WTC11 (cell line): ENCODE measurements at regions not wholly inside any gene's neighbourhood (a gene's known extent, or its start where the extent isn't known, plus 50 kb on each side); places are given as distances from the start of the nearest gene placed in this dataset.

Experiments used
- ATAC-seq: fragments of 200-7000 bp; cut with Tn5 transposase; 2 replicates; pipeline ENCODE4 v1.10.0; 2021; ENCODE audit warnings: mild to moderate bottlenecking, moderate library complexity
- CTCF ChIA-PET: fragments of 300-600 bp; sonication (Branson Sonifier 250); formaldehyde crosslinking; loops from one replicate; lab custom pipeline; 2021; ENCODE audit warnings: antibody characterized with exemption; lab: Charles Lee
- POLR2A ChIA-PET: fragments of 350-600 bp; sonication (Branson Sonifier 250); formaldehyde crosslinking; loops from one replicate; lab custom pipeline; 2021; ENCODE audit warnings: antibody characterized with exemption; lab: Charles Lee
- DNase-seq: peaks from one replicate; pipeline ENCODE4 v3.0.0; 2021; ENCODE audit warnings: low spot score
- H3K27ac Mint-ChIP-seq: 2 replicates; pipeline ENCODE4 v1.8.0; 2021; ENCODE audit warnings: mixed read lengths
- H3K27me3 Mint-ChIP-seq: 2 replicates; pipeline ENCODE4 v1.8.0; 2021; ENCODE audit warnings: low read depth, mild to moderate bottlenecking, moderate library complexity, mixed read lengths
- H3K36me3 Mint-ChIP-seq: 2 replicates; pipeline ENCODE4 v1.8.0; 2021; ENCODE audit warnings: mixed read lengths
- H3K4me1 Mint-ChIP-seq: 2 replicates; pipeline ENCODE4 v1.8.0; 2022; ENCODE audit warnings: mixed read lengths
- H3K4me3 Mint-ChIP-seq: 2 replicates; pipeline ENCODE4 v1.8.0; 2021; ENCODE audit warnings: mild to moderate bottlenecking, moderate library complexity, mixed read lengths
- H3K9me3 Mint-ChIP-seq: 2 replicates; pipeline ENCODE4 v1.8.0; 2021; ENCODE audit warnings: mixed read lengths
- CBFB ChIP-seq: sonication (generic); formaldehyde crosslinking; IDR thresholded peaks from 2 replicates; pipeline ENCODE4 v1.8.1; 2022; ENCODE audit warnings: mild to moderate bottlenecking, low read depth, missing genetic modification reagents
- FOXK1 ChIP-seq: sonication (generic); formaldehyde crosslinking; IDR thresholded peaks from 2 replicates; pipeline ENCODE4 v1.8.0; 2022; ENCODE audit warnings: mild to moderate bottlenecking, moderate library complexity, missing genetic modification reagents
- GRHL2 ChIP-seq: fragments of 250-450 bp; sonication (Bioruptor Pico); IDR thresholded peaks from 2 replicates; pipeline ENCODE4 v1.8.0; 2022; ENCODE audit warnings: mild to moderate bottlenecking, moderate library complexity; ENCODE audit not compliant: insufficient replicate concordance, severe bottlenecking
- GTF2I ChIP-seq: fragments of 250-450 bp; sonication (Bioruptor Pico); conservative IDR thresholded peaks from 2 replicates; pipeline ENCODE4 v1.4.0; 2021; ENCODE audit warnings: mild to moderate bottlenecking
- IRF2 ChIP-seq: sonication (generic); formaldehyde crosslinking; IDR thresholded peaks from 2 replicates; pipeline ENCODE4 v1.8.0; 2022; ENCODE audit warnings: low read depth, missing genetic modification reagents, borderline replicate concordance
- KAT7 ChIP-seq: sonication (generic); formaldehyde crosslinking; IDR thresholded peaks from 2 replicates; pipeline ENCODE4 v1.8.1; 2023; ENCODE audit warnings: missing genetic modification reagents, mild to moderate bottlenecking, borderline replicate concordance
- NFATC4 ChIP-seq: fragments of 250-450 bp; sonication (Bioruptor Pico); IDR thresholded peaks from 2 replicates; pipeline ENCODE4 v1.9.0; 2021; ENCODE audit warnings: mild to moderate bottlenecking
- NFYB ChIP-seq: sonication (generic); formaldehyde crosslinking; conservative IDR thresholded peaks from 2 replicates; pipeline ENCODE4 v1.8.0; 2022; ENCODE audit warnings: low read depth, missing genetic modification reagents
- NR2C2 ChIP-seq: sonication (generic); formaldehyde crosslinking; IDR thresholded peaks from 2 replicates; pipeline ENCODE4 v1.8.0; 2022; ENCODE audit warnings: mild to moderate bottlenecking, missing genetic modification reagents
- OVOL2 ChIP-seq: fragments of 250-450 bp; sonication (Bioruptor Pico); IDR thresholded peaks from 2 replicates; pipeline ENCODE4 v1.9.0; 2021; ENCODE audit warnings: mild to moderate bottlenecking, borderline replicate concordance
- ZNF219 ChIP-seq: sonication (generic); formaldehyde crosslinking; IDR thresholded peaks from 2 replicates; pipeline ENCODE4 v1.8.0; 2023; ENCODE audit warnings: missing genetic modification reagents, mild to moderate bottlenecking, borderline replicate concordance
- ZNF263 ChIP-seq: sonication (generic); formaldehyde crosslinking; IDR thresholded peaks from 2 replicates; pipeline ENCODE4 v1.8.1; 2022; ENCODE audit warnings: low read depth, mild to moderate bottlenecking, moderate library complexity, missing genetic modification reagents
- ZNF317 ChIP-seq: sonication (generic); formaldehyde crosslinking; IDR thresholded peaks from 2 replicates; pipeline ENCODE4 v1.8.1; 2023; ENCODE audit warnings: low read depth, mild to moderate bottlenecking, moderate library complexity, missing genetic modification reagents, borderline replicate concordance
- ZNF671 ChIP-seq: fragments of 250-450 bp; sonication (Bioruptor Pico); IDR thresholded peaks from 2 replicates; pipeline ENCODE4 v1.8.0; 2021; ENCODE audit warnings: mild to moderate bottlenecking
- TF ChIP-seq, protein P1 (sequence below): sonication (generic); formaldehyde crosslinking; IDR thresholded peaks from 2 replicates; pipeline ENCODE4 v1.8.0; 2022; ENCODE audit warnings: mild to moderate bottlenecking, missing genetic modification reagents
- TF ChIP-seq, protein P2 (sequence below): sonication (generic); formaldehyde crosslinking; IDR thresholded peaks from 2 replicates; pipeline ENCODE4 v1.8.1; 2022; ENCODE audit warnings: mild to moderate bottlenecking, missing genetic modification reagents, moderate library complexity, borderline replicate concordance
- TF ChIP-seq, protein P3 (sequence below): fragments of 250-450 bp; sonication (Bioruptor Pico); IDR thresholded peaks from 2 replicates; pipeline ENCODE4 v1.8.0; 2021; ENCODE audit warnings: mild to moderate bottlenecking
- TF ChIP-seq, protein P4 (sequence below): sonication (generic); formaldehyde crosslinking; IDR thresholded peaks from 2 replicates; pipeline ENCODE4 v1.8.0; 2022; ENCODE audit warnings: mild to moderate bottlenecking, missing genetic modification reagents
- TF ChIP-seq, protein P5 (sequence below): fragments of 250-450 bp; sonication (Bioruptor Pico); IDR thresholded peaks from 2 replicates; pipeline ENCODE4 v1.9.0; 2021; ENCODE audit warnings: mild to moderate bottlenecking
- TF ChIP-seq, protein P6 (sequence below): sonication (generic); formaldehyde crosslinking; IDR thresholded peaks from 2 replicates; pipeline ENCODE4 v1.8.1; 2023; ENCODE audit warnings: mild to moderate bottlenecking, missing genetic modification reagents, moderate library complexity
- TF ChIP-seq, protein P7 (sequence below): sonication (generic); formaldehyde crosslinking; IDR thresholded peaks from 2 replicates; pipeline ENCODE4 v1.8.0; 2023; ENCODE audit warnings: missing genetic modification reagents
- TF ChIP-seq, protein P8 (sequence below): sonication (generic); formaldehyde crosslinking; IDR thresholded peaks from 2 replicates; pipeline ENCODE4 v1.8.1; 2023; ENCODE audit warnings: mild to moderate bottlenecking, missing genetic modification reagents, borderline replicate concordance

DNA sequence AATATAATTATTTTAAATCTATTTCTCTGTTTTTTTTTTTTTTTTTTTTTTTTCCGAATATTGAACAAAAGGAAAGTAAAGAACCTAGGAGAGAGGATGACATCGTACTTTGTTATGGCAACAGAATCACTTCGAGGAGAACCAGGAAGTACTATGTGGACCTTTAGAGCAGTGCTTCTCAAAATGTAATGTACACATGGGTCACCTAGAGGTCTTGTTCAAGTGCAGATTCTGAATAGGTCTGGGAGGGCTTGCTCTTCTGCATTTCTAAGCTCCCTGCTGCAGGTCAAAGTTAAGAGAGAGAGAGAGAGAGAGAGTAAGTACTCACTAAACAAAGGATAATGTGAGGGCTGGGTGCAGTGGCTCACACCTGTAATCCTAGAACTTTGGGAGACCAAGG, 419.5 kb upstream of the TENM4 start:
- ChIA-PET CTCF (no interaction called here), POLR2A (no interaction called here)
- TF ChIP-seq FOXK1 (CRISPR knock-in tag): no peak
- TF ChIP-seq, protein P1, sequence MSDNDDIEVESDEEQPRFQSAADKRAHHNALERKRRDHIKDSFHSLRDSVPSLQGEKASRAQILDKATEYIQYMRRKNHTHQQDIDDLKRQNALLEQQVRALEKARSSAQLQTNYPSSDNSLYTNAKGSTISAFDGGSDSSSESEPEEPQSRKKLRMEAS: no peak
- TF ChIP-seq, protein P2, sequence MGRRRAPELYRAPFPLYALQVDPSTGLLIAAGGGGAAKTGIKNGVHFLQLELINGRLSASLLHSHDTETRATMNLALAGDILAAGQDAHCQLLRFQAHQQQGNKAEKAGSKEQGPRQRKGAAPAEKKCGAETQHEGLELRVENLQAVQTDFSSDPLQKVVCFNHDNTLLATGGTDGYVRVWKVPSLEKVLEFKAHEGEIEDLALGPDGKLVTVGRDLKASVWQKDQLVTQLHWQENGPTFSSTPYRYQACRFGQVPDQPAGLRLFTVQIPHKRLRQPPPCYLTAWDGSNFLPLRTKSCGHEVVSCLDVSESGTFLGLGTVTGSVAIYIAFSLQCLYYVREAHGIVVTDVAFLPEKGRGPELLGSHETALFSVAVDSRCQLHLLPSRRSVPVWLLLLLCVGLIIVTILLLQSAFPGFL (CRISPR knock-in tag): no peak
- no peak for TF ChIP-seq IRF2 (CRISPR knock-in tag)
- TF ChIP-seq CBFB (CRISPR knock-in tag): no peak
- no peak for TF ChIP-seq NR2C2
- TF ChIP-seq ZNF671 (CRISPR knock-in tag): no peak
- ATAC-seq (peak; percentile 46; the same call in 1 of the 2 replicates), DNase-seq (no peak)
- no peaks in the 10 kb centered on the region for H3K36me3 Mint-ChIP-seq
- peaks cover 10% of the 10 kb centered on the region for H3K4me1 Mint-ChIP-seq
- H3K27me3 Mint-ChIP-seq: peaks cover 66% of the 10 kb centered on the region
- no peaks in the 10 kb centered on the region for H3K9me3 Mint-ChIP-seq
- H3K4me3 Mint-ChIP-seq: no peak overlapping the region
- H3K27ac Mint-ChIP-seq: no peak overlapping the region

DNA sequence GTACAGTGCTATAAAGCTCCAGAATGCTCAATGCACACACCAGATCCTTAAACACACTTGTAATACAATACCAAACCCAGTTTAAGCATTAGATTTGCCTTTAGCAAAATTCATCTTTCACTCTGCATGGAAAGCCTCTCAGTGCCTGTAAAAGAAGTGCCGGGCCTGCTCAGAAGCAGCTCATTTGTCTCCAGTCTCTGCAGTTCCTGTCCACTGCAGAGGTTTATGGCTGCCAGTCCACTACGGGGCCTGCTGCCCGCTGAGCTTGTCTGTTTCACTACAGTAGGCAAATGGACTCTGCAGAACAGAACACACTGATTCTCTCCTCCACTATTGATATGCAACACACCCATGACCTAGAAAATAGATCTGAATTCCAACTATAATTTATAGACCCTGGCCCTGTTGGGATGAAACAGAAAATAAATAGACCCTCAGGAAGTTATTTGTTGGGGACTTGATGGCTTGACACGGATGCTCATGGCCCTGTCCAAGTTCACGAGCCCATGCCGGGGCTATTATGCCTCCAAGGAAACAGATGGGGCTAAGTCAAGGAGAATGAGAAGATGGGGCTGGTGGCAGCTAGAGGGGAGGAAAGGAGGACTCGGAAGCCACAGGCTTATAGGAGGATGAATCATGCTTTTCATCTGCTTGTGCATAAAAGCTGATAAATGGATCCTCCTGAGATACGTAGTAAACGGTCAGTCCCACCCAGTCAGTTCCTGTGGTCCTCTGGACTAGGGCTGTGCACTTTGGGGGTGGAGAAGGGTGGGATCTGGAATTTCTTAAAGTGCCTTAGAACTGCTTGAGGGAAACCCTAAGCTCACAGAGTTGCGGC, 416.8 kb upstream of the TENM4 start:
- POLR2A ChIA-PET: interaction anchor here (0.5 kb wide), 1 partner anchor 25 kb away, joined by 3 read pairs; no protein-coding TSS in a partner anchor
- Mint-ChIP-seq H3K9me3 (no peaks in the 10 kb centered on the region), H3K4me1 (peaks cover 9% of the 10 kb centered on the region), H3K27me3 (peaks cover 42% of the 10 kb centered on the region), H3K36me3 (no peaks in the 10 kb centered on the region), H3K27ac (no peak overlapping the region), H3K4me3 (no peak overlapping the region)
- TF ChIP-seq GTF2I (CRISPR knock-in tag): no peak
- no peak for TF ChIP-seq ZNF263
- TF ChIP-seq NR2C2: no peak
- TF ChIP-seq NFATC4 (CRISPR knock-in tag): no peak
- TF ChIP-seq, protein P1: no peak
- no peak for TF ChIP-seq KAT7 (CRISPR knock-in tag)
- TF ChIP-seq, protein P3, sequence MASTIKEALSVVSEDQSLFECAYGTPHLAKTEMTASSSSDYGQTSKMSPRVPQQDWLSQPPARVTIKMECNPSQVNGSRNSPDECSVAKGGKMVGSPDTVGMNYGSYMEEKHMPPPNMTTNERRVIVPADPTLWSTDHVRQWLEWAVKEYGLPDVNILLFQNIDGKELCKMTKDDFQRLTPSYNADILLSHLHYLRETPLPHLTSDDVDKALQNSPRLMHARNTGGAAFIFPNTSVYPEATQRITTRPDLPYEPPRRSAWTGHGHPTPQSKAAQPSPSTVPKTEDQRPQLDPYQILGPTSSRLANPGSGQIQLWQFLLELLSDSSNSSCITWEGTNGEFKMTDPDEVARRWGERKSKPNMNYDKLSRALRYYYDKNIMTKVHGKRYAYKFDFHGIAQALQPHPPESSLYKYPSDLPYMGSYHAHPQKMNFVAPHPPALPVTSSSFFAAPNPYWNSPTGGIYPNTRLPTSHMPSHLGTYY (CRISPR knock-in tag): no peak
- CTCF ChIA-PET: no interaction called here
- DNase-seq (no peak), ATAC-seq (no peak)

DNA sequence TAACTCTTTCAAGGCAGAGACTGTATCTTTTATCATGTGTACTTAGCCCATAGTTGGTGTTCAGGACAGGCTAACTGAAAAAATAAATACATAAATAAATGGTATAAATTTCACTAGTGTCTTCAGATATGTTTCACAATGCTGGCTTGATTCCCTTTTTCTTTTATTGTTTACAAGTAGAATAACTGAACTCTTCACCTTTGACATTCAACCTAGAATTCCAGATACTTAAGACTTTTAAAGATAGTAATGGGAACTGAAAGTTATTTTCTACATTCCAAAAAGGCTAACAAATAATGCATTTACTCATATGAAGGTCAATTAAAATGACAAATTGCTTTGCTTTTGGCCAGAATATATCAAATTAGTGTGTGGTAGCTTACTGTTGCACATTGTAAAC, 411.3 kb upstream of the TENM4 start:
- ATAC-seq (no peak), DNase-seq (no peak)
- Mint-ChIP-seq H3K9me3 (no peaks in the 10 kb centered on the region), H3K36me3 (no peaks in the 10 kb centered on the region), H3K27ac (no peak overlapping the region), H3K4me3 (no peak overlapping the region), H3K4me1 (no peaks in the 10 kb centered on the region), H3K27me3 (no peaks in the 10 kb centered on the region; the same call in none of the 2 replicates)
- CTCF ChIA-PET: no interaction called here
- POLR2A ChIA-PET: no interaction called here
- TF ChIP-seq, protein P4, sequence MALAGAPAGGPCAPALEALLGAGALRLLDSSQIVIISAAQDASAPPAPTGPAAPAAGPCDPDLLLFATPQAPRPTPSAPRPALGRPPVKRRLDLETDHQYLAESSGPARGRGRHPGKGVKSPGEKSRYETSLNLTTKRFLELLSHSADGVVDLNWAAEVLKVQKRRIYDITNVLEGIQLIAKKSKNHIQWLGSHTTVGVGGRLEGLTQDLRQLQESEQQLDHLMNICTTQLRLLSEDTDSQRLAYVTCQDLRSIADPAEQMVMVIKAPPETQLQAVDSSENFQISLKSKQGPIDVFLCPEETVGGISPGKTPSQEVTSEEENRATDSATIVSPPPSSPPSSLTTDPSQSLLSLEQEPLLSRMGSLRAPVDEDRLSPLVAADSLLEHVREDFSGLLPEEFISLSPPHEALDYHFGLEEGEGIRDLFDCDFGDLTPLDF (CRISPR knock-in tag): no peak
- TF ChIP-seq ZNF219 (CRISPR knock-in tag) (no peak), ZNF317 (CRISPR knock-in tag) (no peak), OVOL2 (CRISPR knock-in tag) (no peak), NFYB (CRISPR knock-in tag) (no peak), GRHL2 (no peak)
- TF ChIP-seq, protein P5, sequence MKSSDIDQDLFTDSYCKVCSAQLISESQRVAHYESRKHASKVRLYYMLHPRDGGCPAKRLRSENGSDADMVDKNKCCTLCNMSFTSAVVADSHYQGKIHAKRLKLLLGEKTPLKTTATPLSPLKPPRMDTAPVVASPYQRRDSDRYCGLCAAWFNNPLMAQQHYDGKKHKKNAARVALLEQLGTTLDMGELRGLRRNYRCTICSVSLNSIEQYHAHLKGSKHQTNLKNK (CRISPR knock-in tag): no peak
- TF ChIP-seq, protein P6, sequence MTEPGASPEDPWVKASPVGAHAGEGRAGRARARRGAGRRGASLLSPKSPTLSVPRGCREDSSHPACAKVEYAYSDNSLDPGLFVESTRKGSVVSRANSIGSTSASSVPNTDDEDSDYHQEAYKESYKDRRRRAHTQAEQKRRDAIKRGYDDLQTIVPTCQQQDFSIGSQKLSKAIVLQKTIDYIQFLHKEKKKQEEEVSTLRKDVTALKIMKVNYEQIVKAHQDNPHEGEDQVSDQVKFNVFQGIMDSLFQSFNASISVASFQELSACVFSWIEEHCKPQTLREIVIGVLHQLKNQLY (CRISPR knock-in tag): no peak
- TF ChIP-seq, protein P7, sequence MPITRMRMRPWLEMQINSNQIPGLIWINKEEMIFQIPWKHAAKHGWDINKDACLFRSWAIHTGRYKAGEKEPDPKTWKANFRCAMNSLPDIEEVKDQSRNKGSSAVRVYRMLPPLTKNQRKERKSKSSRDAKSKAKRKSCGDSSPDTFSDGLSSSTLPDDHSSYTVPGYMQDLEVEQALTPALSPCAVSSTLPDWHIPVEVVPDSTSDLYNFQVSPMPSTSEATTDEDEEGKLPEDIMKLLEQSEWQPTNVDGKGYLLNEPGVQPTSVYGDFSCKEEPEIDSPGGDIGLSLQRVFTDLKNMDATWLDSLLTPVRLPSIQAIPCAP (CRISPR knock-in tag): no peak
- TF ChIP-seq, protein P8, sequence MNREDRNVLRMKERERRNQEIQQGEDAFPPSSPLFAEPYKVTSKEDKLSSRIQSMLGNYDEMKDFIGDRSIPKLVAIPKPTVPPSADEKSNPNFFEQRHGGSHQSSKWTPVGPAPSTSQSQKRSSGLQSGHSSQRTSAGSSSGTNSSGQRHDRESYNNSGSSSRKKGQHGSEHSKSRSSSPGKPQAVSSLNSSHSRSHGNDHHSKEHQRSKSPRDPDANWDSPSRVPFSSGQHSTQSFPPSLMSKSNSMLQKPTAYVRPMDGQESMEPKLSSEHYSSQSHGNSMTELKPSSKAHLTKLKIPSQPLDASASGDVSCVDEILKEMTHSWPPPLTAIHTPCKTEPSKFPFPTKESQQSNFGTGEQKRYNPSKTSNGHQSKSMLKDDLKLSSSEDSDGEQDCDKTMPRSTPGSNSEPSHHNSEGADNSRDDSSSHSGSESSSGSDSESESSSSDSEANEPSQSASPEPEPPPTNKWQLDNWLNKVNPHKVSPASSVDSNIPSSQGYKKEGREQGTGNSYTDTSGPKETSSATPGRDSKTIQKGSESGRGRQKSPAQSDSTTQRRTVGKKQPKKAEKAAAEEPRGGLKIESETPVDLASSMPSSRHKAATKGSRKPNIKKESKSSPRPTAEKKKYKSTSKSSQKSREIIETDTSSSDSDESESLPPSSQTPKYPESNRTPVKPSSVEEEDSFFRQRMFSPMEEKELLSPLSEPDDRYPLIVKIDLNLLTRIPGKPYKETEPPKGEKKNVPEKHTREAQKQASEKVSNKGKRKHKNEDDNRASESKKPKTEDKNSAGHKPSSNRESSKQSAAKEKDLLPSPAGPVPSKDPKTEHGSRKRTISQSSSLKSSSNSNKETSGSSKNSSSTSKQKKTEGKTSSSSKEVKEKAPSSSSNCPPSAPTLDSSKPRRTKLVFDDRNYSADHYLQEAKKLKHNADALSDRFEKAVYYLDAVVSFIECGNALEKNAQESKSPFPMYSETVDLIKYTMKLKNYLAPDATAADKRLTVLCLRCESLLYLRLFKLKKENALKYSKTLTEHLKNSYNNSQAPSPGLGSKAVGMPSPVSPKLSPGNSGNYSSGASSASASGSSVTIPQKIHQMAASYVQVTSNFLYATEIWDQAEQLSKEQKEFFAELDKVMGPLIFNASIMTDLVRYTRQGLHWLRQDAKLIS (CRISPR knock-in tag): no peak
